Colonic mucosa (tissue), 4 donors: ENCODE measurements at regions not wholly inside any gene's neighbourhood (a gene's known extent, or its start where the extent isn't known, plus 50 kb on each side); places are given as distances from the start of the nearest gene placed in this dataset.

Experiments used
- DNase-seq: peaks from one replicate; pipeline ENCODE4 v3.0.0-alpha.2; 2020
- H3K27ac ChIP-seq: fragments of 200-600 bp; one replicate; pipeline ENCODE4 v1.8.0; 2021
- H3K27me3 ChIP-seq: fragments of 200-600 bp; one replicate; pipeline ENCODE4 v1.8.0; 2021
- H3K36me3 ChIP-seq: fragments of 200-600 bp; one replicate; pipeline ENCODE4 v1.8.0; 2021
- H3K4me1 ChIP-seq: fragments of 200-600 bp; one replicate; pipeline ENCODE4 v1.8.0; 2021; ENCODE audit warnings: mild to moderate bottlenecking
- H3K4me3 ChIP-seq: fragments of 200-600 bp; one replicate; pipeline ENCODE4 v1.8.0; 2021
- H3K9ac ChIP-seq, 2 donors: one replicate each; pipeline ENCODE4 v1.7.0; 2013; ENCODE audit warnings: control low read depth in 2 of 2, low read depth in 2 of 2, low read length in 2 of 2
- H3K9me3 ChIP-seq: fragments of 200-600 bp; one replicate; pipeline ENCODE4 v1.8.0; 2021
- intact Hi-C: fragments of 100-400 bp; cut with DNase I; formaldehyde crosslinking; loops from one replicate; pipeline ENCODE4 v1.14.1; 2022
- TF ChIP-seq, protein P1 (sequence below): fragments of 200-600 bp; IDR thresholded peaks from one replicate; pipeline ENCODE4 v1.8.0; 2022; ENCODE audit warnings: antibody characterized with exemption, mild to moderate bottlenecking
- donor health status: healthy.
- donor health status: DM: no; HTN: no; CAD: no.
- donor health status: DM: no; HTN: no; CAD: no.

DNA sequence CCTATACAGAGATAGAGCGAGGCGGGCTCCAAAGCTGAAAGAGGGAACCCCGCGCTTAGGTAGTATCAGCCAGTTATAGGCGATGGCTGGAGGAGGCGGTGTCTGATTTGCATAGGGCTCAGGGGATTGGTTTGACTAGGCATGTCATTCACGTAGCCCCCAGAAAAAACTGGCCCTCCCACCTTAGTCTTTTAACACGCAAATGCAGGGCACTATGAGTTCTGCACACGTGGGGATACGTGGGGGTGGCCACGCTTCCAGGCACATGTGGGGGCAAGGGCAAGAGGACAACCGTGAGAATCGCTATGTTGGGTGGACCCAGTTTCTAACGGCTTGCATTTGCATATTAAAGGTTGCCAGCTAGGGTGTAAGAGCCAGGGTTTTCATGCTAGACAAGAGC is 56.7 kb upstream of the MSTN start:
- H3K4me3 ChIP-seq: no peak overlapping the region
- H3K9me3 ChIP-seq: no peaks in the 10 kb centered on the region
- no peak overlapping the region for H3K27ac ChIP-seq
- intact Hi-C loops: no loop called here
- H3K9ac ChIP-seq: no peak overlapping the region
- no peak for DNase-seq
- TF ChIP-seq, protein P1, sequence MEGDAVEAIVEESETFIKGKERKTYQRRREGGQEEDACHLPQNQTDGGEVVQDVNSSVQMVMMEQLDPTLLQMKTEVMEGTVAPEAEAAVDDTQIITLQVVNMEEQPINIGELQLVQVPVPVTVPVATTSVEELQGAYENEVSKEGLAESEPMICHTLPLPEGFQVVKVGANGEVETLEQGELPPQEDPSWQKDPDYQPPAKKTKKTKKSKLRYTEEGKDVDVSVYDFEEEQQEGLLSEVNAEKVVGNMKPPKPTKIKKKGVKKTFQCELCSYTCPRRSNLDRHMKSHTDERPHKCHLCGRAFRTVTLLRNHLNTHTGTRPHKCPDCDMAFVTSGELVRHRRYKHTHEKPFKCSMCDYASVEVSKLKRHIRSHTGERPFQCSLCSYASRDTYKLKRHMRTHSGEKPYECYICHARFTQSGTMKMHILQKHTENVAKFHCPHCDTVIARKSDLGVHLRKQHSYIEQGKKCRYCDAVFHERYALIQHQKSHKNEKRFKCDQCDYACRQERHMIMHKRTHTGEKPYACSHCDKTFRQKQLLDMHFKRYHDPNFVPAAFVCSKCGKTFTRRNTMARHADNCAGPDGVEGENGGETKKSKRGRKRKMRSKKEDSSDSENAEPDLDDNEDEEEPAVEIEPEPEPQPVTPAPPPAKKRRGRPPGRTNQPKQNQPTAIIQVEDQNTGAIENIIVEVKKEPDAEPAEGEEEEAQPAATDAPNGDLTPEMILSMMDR: no peak
- H3K36me3 ChIP-seq: no peaks in the 10 kb centered on the region
- H3K4me1 ChIP-seq: no peaks in the 10 kb centered on the region
- no peaks in the 10 kb centered on the region for H3K27me3 ChIP-seq

DNA sequence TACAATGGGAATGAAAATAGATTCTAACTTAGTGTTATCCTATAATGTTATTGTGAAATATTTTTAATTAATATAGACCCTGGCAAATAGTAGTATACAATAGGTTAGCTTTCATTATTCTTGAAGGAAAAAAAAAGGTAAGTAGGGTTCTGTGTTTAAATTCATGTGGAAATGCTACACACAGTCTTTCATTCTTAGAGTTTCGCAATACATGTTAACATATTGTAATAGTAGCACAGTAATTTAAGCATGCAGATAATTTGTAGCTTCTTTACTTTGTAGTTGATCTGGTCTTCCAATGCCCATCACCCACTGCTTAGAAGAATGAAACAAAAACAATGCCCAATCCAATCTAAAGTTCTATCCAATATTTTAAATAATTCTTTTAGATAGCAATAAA is 54.8 kb upstream of the MSTN start:
- Histone ChIP-seq H3K27me3 (no peaks in the 10 kb centered on the region), H3K9me3 (no peaks in the 10 kb centered on the region), H3K4me3 (no peak overlapping the region), H3K4me1 (no peaks in the 10 kb centered on the region), H3K9ac (no peak overlapping the region), H3K27ac (no peak overlapping the region), H3K36me3 (no peaks in the 10 kb centered on the region)
- no peak for DNase-seq
- TF ChIP-seq, protein P1: no peak
- intact Hi-C loops: no loop called here

DNA sequence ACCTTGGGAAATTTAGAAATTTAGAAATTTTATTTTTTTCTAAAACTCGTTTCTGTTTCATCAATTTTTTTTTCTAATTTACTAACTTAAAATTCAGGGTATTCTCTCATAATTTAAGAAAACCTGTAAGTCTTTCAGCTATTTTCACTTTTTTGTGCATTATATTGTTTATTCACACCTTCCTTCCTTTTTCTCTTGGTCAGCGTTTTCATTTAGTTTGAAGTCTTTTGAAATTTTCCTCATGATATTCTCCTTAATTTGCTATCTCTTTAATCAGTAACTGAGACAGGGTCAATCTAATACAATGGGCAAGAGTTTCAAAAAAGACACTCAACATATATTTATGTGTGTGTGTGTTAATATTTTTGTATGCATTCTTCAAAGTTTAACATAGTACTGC is 50.5 kb upstream of the MSTN start:
- intact Hi-C loops: no loop called here
- no peak overlapping the region for H3K27ac ChIP-seq
- H3K36me3 ChIP-seq: no peaks in the 10 kb centered on the region
- TF ChIP-seq, protein P1: no peak
- no peak overlapping the region for H3K9ac ChIP-seq
- no peaks in the 10 kb centered on the region for H3K9me3 ChIP-seq
- H3K4me3 ChIP-seq: no peak overlapping the region
- no peaks in the 10 kb centered on the region for H3K27me3 ChIP-seq
- no peaks in the 10 kb centered on the region for H3K4me1 ChIP-seq
- DNase-seq: no peak
